Colon (tissue), 2 donors: ENCODE measurements at regions not wholly inside any gene's neighbourhood (a gene's known extent, or its start where the extent isn't known, plus 50 kb on each side); places are given as distances from the start of the nearest gene placed in this dataset.

Experiments
- FAIRE-seq: peaks from 2 replicates; lab custom pipeline; 2012; peaks lifted over from hg19 to GRCh38; lab: Jason Lieb, UNC
- donor health status: control.
- donor health status: control.

GRCh38 chr13:109366525-109366924, 419.9 kb downstream of the IRS2 start:
- FAIRE-seq: no peak

GRCh38 chr13:109363431-109363830, 423.0 kb downstream of the IRS2 start:
- FAIRE-seq: no peak

- no peak for FAIRE-seq
Observed at GRCh38 chr13:109362616-109363015, 423.8 kb downstream of the IRS2 start.

GRCh38 chr13:109361562-109362289, 424.7 kb downstream of the IRS2 start:
- no peak for FAIRE-seq

DNA sequence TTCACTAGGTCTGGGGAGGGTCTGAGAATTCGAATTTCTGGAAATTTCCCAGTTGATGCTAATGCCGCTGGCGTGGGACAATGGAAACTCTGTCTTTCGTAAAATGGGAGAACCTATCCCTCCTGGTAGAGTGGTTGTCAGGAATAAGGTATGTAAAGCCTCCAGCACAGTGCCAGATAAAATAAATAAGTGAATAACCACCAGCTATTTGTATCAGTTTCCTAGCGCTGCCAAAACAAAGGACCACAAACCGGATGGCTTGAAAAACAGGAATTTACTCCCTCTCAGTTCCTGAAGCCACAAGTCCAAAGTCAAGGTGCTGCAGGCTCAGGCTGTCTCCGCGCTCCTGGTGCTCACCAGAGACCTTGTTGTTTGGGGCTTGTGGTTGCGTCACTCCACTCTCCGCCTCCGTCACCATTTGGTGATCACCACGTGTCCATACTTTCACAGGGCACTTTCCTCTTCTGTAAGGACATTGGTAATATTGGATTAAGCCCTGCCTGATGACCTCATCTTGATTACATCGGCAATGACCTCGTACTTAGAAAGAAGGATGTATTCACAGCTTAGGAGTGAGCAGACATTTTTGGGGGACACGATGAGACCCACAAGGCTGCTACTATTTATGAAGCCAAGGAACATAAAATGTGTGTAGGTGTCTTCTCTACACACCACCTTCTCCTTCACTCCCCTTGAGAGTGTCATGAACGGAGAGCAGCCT, 428.5 kb downstream of the IRS2 start:
- FAIRE-seq: no peak

DNA sequence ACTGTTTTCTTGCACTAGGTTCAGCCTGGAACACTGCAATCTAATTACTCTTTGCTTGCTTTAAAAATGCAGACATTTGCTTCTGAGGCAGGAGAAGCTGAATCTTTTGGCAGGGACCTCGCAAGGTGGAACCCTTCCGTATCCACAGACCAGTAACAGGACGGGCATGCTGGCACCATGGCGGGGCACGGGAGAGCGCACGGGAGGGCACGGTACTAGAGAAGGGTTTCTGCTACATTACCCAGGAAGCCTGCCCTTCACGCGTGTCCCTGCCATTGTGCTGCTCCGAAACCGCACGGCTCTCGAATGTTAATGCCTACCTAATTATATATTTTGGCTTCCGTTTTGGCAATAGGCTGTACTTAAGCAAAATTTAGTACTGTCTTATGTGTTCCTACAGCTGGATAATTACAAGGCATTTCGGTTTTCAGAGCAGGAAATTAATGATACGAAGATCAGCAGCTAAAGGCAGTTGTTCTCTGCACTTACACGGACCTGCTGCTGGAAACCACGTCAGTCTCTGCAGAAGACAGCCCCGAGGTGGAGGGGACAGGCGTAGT, 430.4 kb downstream of the IRS2 start:
- FAIRE-seq: no peak

DNA sequence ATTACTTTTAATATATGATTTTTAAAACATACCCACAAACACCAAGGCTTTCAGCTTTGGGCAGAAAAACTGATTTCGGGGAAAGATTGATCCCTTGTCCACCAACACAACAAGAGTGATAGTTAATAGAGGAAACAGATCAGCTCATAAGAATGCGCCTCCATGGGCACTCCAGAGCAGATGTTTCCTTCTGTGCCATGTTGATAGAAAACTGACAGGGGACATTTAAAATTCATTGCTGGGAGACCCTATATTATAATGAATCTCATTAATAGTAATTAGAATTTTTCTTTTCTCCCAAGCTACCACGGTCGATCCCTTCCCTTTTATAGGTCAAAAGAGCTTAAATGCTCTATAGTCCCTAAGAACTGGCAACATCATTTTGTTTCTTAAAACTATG, 431.2 kb downstream of the IRS2 start:
- no peak for FAIRE-seq

- FAIRE-seq: no peak
Observed at GRCh38 chr13:109351236-109351635, 435.1 kb downstream of the IRS2 start.

DNA sequence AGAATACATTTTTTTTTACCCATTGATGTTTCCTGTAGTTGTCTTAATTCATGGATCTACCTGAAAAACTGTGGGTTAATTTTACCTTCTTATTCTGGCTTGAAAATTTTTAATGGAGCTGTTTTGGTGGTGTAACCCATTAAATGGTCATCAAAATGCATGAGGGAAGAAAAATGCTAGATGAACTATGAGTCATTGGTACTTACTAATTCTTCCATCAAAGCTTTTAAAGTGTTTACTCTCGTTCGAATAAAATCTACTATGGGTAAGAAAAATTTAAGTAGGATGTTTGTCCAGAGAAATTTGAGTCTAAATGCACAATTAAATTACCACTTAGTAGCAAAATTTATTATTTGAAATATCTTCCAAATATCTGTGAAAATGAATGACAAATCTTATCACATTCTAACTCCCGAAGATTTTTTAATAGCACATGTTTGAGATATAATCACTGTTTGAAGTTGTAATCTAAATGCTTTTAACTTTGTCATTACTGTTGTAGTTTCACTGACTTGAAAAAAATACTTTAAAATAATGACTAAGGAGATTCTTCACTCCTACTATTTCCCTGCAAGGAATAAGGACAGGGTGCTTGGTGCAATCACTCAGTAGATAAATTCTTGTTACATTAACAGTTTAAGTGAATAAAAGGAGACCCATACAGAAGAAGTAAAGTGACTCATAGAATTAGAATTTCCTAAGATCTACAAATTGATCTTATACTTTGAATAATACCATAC, 437.7 kb downstream of the IRS2 start:
- FAIRE-seq: no peak

GRCh38 chr13:109346060-109346459, 440.3 kb downstream of the IRS2 start:
- FAIRE-seq: no peak

GRCh38 chr13:109345433-109345941, 440.9 kb downstream of the IRS2 start:
- FAIRE-seq: no peak

- no peak for FAIRE-seq
Observed at GRCh38 chr13:109344552-109345157, 441.7 kb downstream of the IRS2 start.

- no peak for FAIRE-seq
Observed at GRCh38 chr13:109336730-109337129, 449.7 kb downstream of the IRS2 start.

GRCh38 chr13:109333893-109334651, 452.3 kb downstream of the IRS2 start:
- no peak for FAIRE-seq

DNA sequence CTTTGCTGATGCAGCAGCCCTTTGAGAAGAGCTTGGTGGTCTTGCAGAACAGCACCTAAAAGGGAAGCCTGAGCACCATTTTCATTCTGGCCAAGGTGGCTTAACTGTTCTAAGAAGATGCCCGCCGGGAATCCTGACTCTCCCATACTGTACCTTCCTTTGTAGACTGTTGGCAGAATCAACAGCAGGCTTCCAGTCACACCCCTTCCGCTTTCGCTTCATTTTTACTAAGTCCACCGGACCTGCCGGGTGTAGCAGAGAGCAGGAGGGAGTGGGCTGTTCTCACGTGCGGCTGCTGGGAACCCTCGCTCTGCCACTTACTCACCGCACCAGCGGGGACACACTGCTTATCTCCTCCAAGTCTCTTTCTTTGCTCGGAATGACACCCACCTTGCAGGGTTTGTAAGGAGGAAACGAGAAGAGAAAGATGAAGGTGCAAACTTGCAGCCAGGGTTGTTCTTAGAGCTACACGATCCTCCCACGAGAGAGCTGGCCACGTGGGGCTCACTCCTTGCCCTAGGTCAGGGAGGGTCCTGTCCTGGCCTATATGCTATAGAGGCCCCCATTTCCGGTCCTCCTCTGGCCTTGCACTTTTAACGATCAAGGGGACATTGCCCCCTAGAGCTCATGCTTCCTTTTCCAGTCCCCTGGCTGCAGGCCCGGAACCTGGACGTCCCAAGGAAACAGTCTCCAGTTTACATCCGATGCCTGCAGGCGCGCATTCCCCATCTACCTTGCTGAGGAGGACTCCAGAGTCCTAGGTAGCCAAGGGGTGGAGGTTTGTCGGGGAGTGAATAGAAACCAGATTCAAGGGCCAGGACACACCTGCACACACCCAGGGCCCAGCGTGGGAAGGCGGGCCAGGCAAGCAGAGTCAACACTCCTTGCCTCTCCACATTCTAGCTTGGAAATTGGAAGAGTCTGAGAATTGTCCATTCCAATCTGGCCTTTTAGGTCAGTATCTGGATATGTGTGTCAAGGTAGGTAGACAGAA, 453.6 kb downstream of the IRS2 start:
- FAIRE-seq: no peak

DNA sequence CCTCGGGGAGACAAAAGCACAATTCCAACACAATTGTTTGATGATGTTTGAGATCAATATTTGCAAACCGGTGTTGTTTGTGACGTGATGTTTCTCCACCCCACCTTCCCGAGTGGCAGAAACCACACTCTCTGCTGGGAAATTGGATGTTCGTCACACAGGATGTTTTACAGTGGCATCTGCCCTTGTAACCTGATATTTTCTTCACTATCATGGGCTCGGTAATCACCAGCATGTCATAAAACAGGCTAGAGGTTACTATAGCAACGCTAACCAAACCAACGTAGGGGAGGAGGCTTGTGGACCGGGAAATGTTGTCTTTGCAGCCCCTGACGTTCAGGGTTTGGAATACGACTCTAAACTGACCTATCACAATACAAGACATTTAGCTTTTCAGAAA, 454.5 kb downstream of the IRS2 start:
- FAIRE-seq: no peak

- no peak for FAIRE-seq
Observed at GRCh38 chr13:109331011-109331433, 455.4 kb downstream of the IRS2 start.

GRCh38 chr13:109330123-109330522, 456.3 kb downstream of the IRS2 start:
- FAIRE-seq: no peak

DNA sequence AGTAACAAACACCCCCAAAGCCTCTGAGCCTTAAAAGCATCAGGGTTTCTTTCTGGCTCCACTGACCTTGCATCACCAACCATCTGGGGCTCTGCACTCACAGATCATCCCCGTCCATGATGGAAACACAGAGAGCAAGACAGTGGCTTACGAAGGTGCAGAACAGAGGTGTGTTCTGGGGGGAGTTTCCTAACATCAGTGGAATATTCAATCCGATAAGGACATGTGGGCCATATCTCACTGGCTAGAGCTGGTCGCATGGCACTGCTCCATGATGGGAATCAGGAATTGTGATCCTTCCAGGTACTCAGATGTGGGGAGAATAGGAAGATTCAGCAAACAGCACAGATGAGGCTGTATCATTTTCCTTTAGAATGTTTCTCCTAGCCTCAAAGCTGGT, 457.2 kb downstream of the IRS2 start:
- FAIRE-seq: no peak

GRCh38 chr13:109326601-109327000, 459.8 kb downstream of the IRS2 start:
- FAIRE-seq: no peak
